DMS153 treated with DMSO at 0.1 percent for 48 hours (cell line): ENCODE measurements at regions not wholly inside any gene's neighbourhood (a gene's known extent, or its start where the extent isn't known, plus 50 kb on each side); places are given as distances from the start of the nearest gene placed in this dataset.
"Not testable (repeated sequence)": the region's sequence is repeated elsewhere in the genome, so short reads cannot be mapped to it uniquely, and the experiment has no call there.

ENCODE experiments used
- DNase-seq: peaks from one replicate; lab custom pipeline; 2025; ENCODE audit not compliant: unreplicated experiment; lab: John Stamatoyannopoulos, UW

GRCh38 chr4:86413426-86413825 lies 53.6 kb upstream of the MAPK10 start:
- DNase-seq, result not testable (repeated sequence)

GRCh38 chr4:86414686-86415085 lies 54.8 kb upstream of the MAPK10 start:
- DNase-seq, result no peak

GRCh38 chr4:86416081-86416480 lies 56.2 kb upstream of the MAPK10 start:
- DNase-seq, result no peak

- no peak for DNase-seq
Observed at GRCh38 chr4:86421461-86421860, 61.6 kb upstream of the MAPK10 start.

- no peak for DNase-seq
Observed at GRCh38 chr4:86431543-86432116, 71.8 kb upstream of the MAPK10 start.

GRCh38 chr4:86432559-86433134 lies 72.8 kb upstream of the MAPK10 start:
- peak; percentile 19 for DNase-seq

GRCh38 chr4:86439293-86439692 lies 79.4 kb upstream of the MAPK10 start:
- no peak for DNase-seq

GRCh38 chr4:86441175-86441936 lies 81.5 kb upstream of the MAPK10 start:
- no peak for DNase-seq

- no peak for DNase-seq
Observed at GRCh38 chr4:86442881-86443280, 83.0 kb upstream of the MAPK10 start.

GRCh38 chr4:86443495-86443894 lies 83.6 kb upstream of the MAPK10 start:
- no peak for DNase-seq

GRCh38 chr4:86446996-86447395 lies 87.1 kb upstream of the MAPK10 start:
- no peak for DNase-seq

- DNase-seq, result no peak
Observed at GRCh38 chr4:86448871-86449270, 89.0 kb upstream of the MAPK10 start.

GRCh38 chr4:86449746-86450588 lies 90.1 kb upstream of the MAPK10 start:
- DNase-seq, result no peak

GRCh38 chr4:86450861-86451260 lies 91.0 kb upstream of the MAPK10 start:
- DNase-seq, result no peak

- DNase-seq, result peak; percentile 66
Observed at GRCh38 chr4:86451560-86452330, 91.9 kb upstream of the MAPK10 start.

GRCh38 chr4:86452422-86452891 lies 92.6 kb upstream of the MAPK10 start:
- peak; percentile 27 for DNase-seq

- peak; percentile 80 for DNase-seq
Observed at GRCh38 chr4:86452924-86453531, 93.2 kb upstream of the MAPK10 start.

- DNase-seq, result peak; percentile 87
Observed at GRCh38 chr4:86453611-86454072, 93.8 kb upstream of the MAPK10 start.

GRCh38 chr4:86461849-86462248 lies 102.0 kb upstream of the MAPK10 start:
- DNase-seq, result no peak

- no peak for DNase-seq
Observed at GRCh38 chr4:86472377-86473019, 112.6 kb upstream of the MAPK10 start.
